ENCODE measurements at regions not wholly inside any gene's neighbourhood (a gene's known extent, or its start where the extent isn't known, plus 50 kb on each side); places are given as distances from the start of the nearest gene placed in this dataset.

GRCh38 chr12:90398285-90398836 is 556.6 kb downstream of the CCER1 start:
- no peak for DNase-seq (ENCODE audit: low spot score)

GRCh38 chr12:90396556-90396955 is 558.4 kb downstream of the CCER1 start:
- DNase-seq (ENCODE audit: low spot score), result no peak

- no peak for DNase-seq (ENCODE audit: low spot score)
Measured at GRCh38 chr12:90393652-90394051, 561.3 kb downstream of the CCER1 start.

GRCh38 chr12:90393089-90393488 is 561.9 kb downstream of the CCER1 start:
- DNase-seq (ENCODE audit: low spot score), result no peak

GRCh38 chr12:90390947-90391346 is 564.0 kb downstream of the CCER1 start:
- DNase-seq (ENCODE audit: low spot score), result no peak

- DNase-seq (ENCODE audit: low spot score), result no peak
Measured at GRCh38 chr12:90368081-90368480, 586.9 kb downstream of the CCER1 start.

GRCh38 chr12:90366286-90366685 is 588.7 kb downstream of the CCER1 start:
- DNase-seq (ENCODE audit: low spot score), result no peak

- DNase-seq (ENCODE audit: low spot score), result no peak
Measured at GRCh38 chr12:90360300-90360699, 594.7 kb downstream of the CCER1 start.

- no peak for DNase-seq (ENCODE audit: low spot score)
Measured at GRCh38 chr12:90355711-90356355, 599.1 kb downstream of the CCER1 start.

GRCh38 chr12:90343966-90344365 is 611.0 kb downstream of the CCER1 start:
- DNase-seq (ENCODE audit: low spot score), result no peak

GRCh38 chr12:90342081-90342480 is 612.9 kb downstream of the CCER1 start:
- no peak for DNase-seq (ENCODE audit: low spot score)

GRCh38 chr12:90339837-90340236 is 615.1 kb downstream of the CCER1 start:
- no peak for DNase-seq (ENCODE audit: low spot score)

- no peak for DNase-seq (ENCODE audit: low spot score)
Measured at GRCh38 chr12:90338365-90338764, 616.6 kb downstream of the CCER1 start.

GRCh38 chr12:90337018-90337417 is 618.0 kb downstream of the CCER1 start:
- no peak for DNase-seq (ENCODE audit: low spot score)

GRCh38 chr12:90335566-90335965 is 619.4 kb downstream of the CCER1 start:
- no peak for DNase-seq (ENCODE audit: low spot score)

- DNase-seq (ENCODE audit: low spot score), result no peak
Measured at GRCh38 chr12:90333939-90334338, 621.0 kb downstream of the CCER1 start.

- no peak for DNase-seq (ENCODE audit: low spot score)
Measured at GRCh38 chr12:90333424-90333823, 621.6 kb downstream of the CCER1 start.

- DNase-seq (ENCODE audit: low spot score), result no peak
Measured at GRCh38 chr12:90331821-90332220, 623.2 kb downstream of the CCER1 start.

- DNase-seq (ENCODE audit: low spot score), result no peak
Measured at GRCh38 chr12:90331262-90331661, 622.6 kb upstream of the ATP2B1 start.

GRCh38 chr12:90327793-90328743 is 619.4 kb upstream of the ATP2B1 start:
- DNase-seq (ENCODE audit: low spot score), result no peak

GRCh38 chr12:90323217-90323616 is 614.6 kb upstream of the ATP2B1 start:
- DNase-seq (ENCODE audit: low spot score), result no peak

GRCh38 chr12:90322006-90322405 is 613.4 kb upstream of the ATP2B1 start:
- no peak for DNase-seq (ENCODE audit: low spot score)

- no peak for DNase-seq (ENCODE audit: low spot score)
Measured at GRCh38 chr12:90321369-90321768, 612.7 kb upstream of the ATP2B1 start.
